ENCODE measurements at regions not wholly inside any gene's neighbourhood (a gene's known extent, or its start where the extent isn't known, plus 50 kb on each side); places are given as distances from the start of the nearest gene placed in this dataset.
"Not testable (repeated sequence)": the region's sequence is repeated elsewhere in the genome, so short reads cannot be mapped to it uniquely, and the experiment has no call there.

GRCh38 chr7:24440892-24441291 lies 132.4 kb upstream of the PALS2 start:
- no peak overlapping the region for H3K4me3 ChIP-seq
- no peaks in the 10 kb centered on the region for H3K27me3 ChIP-seq
- no peak for ATAC-seq
- WGBS, 2 donors (ENCODE audit: low coverage in 1 of 2), result 61 to 70% methylated on average over 3 of the region's 3 CpGs
- no peaks in the 10 kb centered on the region for H3K4me1 ChIP-seq
- peaks cover 0 to 7% (median 0%) of the 10 kb centered on the region in 3 donors for H3K9me3 ChIP-seq
- H3K27ac ChIP-seq, result no peak overlapping the region
- TF ChIP-seq POLR2AphosphoS5 (IDR thresholded peaks at IDR 0.05) (no peak), EP300 (IDR thresholded peaks at IDR 0.05) (no peak), CTCF (IDR thresholded peaks at IDR 0.05) (no peak), POLR2A (IDR thresholded peaks at IDR 0.05) (no peak)
- H3K36me3 ChIP-seq, result no peaks in the 10 kb centered on the region

GRCh38 chr7:24441314-24442027 lies 131.8 kb upstream of the PALS2 start:
- H3K9me3 ChIP-seq, result peaks cover 0 to 7% (median 0%) of the 10 kb centered on the region in 3 donors
- H3K4me3 ChIP-seq, result no peak overlapping the region
- 20 to 60% methylated on average over 7 of the region's 7 CpGs for WGBS, 2 donors (ENCODE audit: low coverage in 1 of 2)
- ATAC-seq, result no peak
- H3K36me3 ChIP-seq, result no peaks in the 10 kb centered on the region
- no peak overlapping the region for H3K27ac ChIP-seq
- TF ChIP-seq POLR2A (IDR thresholded peaks at IDR 0.05), result no peak
- TF ChIP-seq EP300 (IDR thresholded peaks at IDR 0.05), result no peak
- no peaks in the 10 kb centered on the region for H3K27me3 ChIP-seq
- no peaks in the 10 kb centered on the region for H3K4me1 ChIP-seq

DNA sequence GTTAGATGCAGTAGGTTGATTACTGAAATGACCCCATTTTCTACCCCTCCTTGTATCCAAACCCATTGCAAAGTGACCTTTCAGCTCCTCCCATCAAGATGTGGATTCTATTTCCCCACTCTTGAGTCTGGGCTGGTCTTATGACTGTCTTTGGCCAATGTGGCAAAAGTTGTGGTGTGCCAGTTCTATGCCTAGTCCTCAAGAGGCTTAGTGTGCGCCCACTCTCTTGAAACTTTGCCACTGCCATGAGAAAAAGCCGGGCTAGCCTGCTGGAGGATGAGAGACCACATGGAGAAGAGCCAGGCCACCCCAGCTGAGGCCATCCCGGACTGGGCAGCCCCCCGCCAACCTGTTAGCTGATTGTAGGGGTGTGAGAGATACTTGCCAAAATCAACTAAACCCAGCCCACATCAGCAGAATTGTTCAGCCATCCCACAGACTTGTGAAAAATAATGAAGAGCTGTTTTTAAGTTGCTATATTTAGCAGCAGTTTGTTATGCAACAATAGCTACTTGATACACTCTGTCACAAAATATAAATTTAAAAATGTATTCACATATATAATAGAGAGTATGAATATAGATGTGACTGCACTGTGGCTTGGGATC lies 131.0 kb upstream of the PALS2 start:
- ATAC-seq, result no peak
- no peaks in the 10 kb centered on the region for H3K4me1 ChIP-seq
- no peak overlapping the region for H3K27ac ChIP-seq
- no peaks in the 10 kb centered on the region for H3K36me3 ChIP-seq
- H3K27me3 ChIP-seq, result no peaks in the 10 kb centered on the region
- TF ChIP-seq POLR2AphosphoS5 (IDR thresholded peaks at IDR 0.05), result no peak
- no peak for TF ChIP-seq POLR2A (IDR thresholded peaks at IDR 0.05)
- TF ChIP-seq CTCF (IDR thresholded peaks at IDR 0.05), result no peak
- TF ChIP-seq EP300 (IDR thresholded peaks at IDR 0.05), result no peak
- H3K4me3 ChIP-seq, result no peak overlapping the region
- no CpG with 5 or more reads among the region's 4 CpGs for WGBS, 2 donors (ENCODE audit: low coverage in 1 of 2)
- peaks cover 0 to 7% (median 0%) of the 10 kb centered on the region in 3 donors for H3K9me3 ChIP-seq

- no peaks in the 10 kb centered on the region for H3K27me3 ChIP-seq
- H3K4me3 ChIP-seq, result no peak overlapping the region
- no peaks in the 10 kb centered on the region for H3K4me1 ChIP-seq
- no peak overlapping the region for H3K27ac ChIP-seq
- peaks cover 0 to 7% (median 0%) of the 10 kb centered on the region in 3 donors for H3K9me3 ChIP-seq
- TF ChIP-seq POLR2AphosphoS5 (IDR thresholded peaks at IDR 0.05) (no peak), EP300 (IDR thresholded peaks at IDR 0.05) (no peak), CTCF (IDR thresholded peaks at IDR 0.05) (no peak), POLR2A (IDR thresholded peaks at IDR 0.05) (no peak)
- ATAC-seq, result no peak
- H3K36me3 ChIP-seq, result no peaks in the 10 kb centered on the region
- WGBS, 2 donors (ENCODE audit: low coverage in 1 of 2), result 65% methylated on average over 11 of the region's 11 CpGs
These were observed 128.4 kb upstream of the PALS2 start for GRCh38 chr7:24444666-24445440.

- Histone ChIP-seq H3K4me1 (no peaks in the 10 kb centered on the region), H3K27ac (no peak overlapping the region), H3K4me3 (no peak overlapping the region), H3K27me3 (no peaks in the 10 kb centered on the region), H3K9me3 (peaks cover 0 to 7% (median 0%) of the 10 kb centered on the region in 3 donors), H3K36me3 (no peaks in the 10 kb centered on the region)
- WGBS, 2 donors (ENCODE audit: low coverage in 1 of 2), result 76 to 83% methylated on average over 4 of the region's 4 CpGs
- no peak for ATAC-seq
- TF ChIP-seq EP300 (IDR thresholded peaks at IDR 0.05), result no peak
These were observed 125.2 kb upstream of the PALS2 start for GRCh38 chr7:24448038-24448437.

DNA sequence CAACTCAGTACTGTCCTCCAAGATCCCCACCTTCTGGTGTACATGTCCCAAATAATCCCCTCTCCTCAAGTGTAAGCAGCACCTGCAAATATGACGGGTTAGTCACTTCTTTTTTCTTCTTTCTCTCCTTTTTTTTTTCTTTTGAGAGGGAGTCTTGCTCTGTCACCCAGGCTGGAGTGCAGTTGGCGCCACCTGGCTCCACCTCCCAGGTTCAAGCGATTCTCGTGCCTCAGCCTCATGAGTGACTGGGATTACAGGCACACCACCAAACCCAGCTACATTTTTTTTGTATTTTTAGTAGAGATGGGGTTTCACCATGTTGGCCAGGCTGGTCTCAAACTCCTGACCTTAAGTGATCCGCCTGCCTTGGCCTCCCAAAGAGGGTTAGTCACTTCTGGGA lies 123.8 kb upstream of the PALS2 start:
- H3K36me3 ChIP-seq, H3K27me3 ChIP-seq, H3K27ac ChIP-seq, H3K9me3 ChIP-seq, H3K4me3 ChIP-seq, H3K4me1 ChIP-seq, ATAC-seq: not testable (repeated sequence)
- 76 to 84% methylated on average over 4 of the region's 5 CpGs for WGBS, 2 donors (ENCODE audit: low coverage in 1 of 2)

All from gastroesophageal sphincter (tissue), 4 donors.